H1 (cell line): ENCODE measurements at regions not wholly inside any gene's neighbourhood (a gene's known extent, or its start where the extent isn't known, plus 50 kb on each side); places are given as distances from the start of the nearest gene placed in this dataset.

Experiments
- HDAC6 ChIP-seq: IDR thresholded peaks from one replicate; pipeline ENCODE4 v1.7.1; 2012; ENCODE audit warnings: low read depth, mild to moderate bottlenecking, inconsistent platforms, low read length, moderate library complexity

- no peak for TF ChIP-seq HDAC6
Observed at GRCh38 chr6:139894271-139894670, 519.8 kb upstream of the CITED2 start (continued).
